Fibroblast of gingiva (primary cell): ENCODE measurements at regions not wholly inside any gene's neighbourhood (a gene's known extent, or its start where the extent isn't known, plus 50 kb on each side); places are given as distances from the start of the nearest gene placed in this dataset.

Source experiments
- DNase-seq: peaks from one replicate; pipeline ENCODE4 v3.0.0-alpha.2; 2011; ENCODE audit warnings: low read depth

GRCh38 chr10:131710142-131710861 is 190.5 kb upstream of the PPP2R2D start:
- no peak for DNase-seq

- no peak for DNase-seq
These were observed 178.7 kb upstream of the PPP2R2D start for GRCh38 chr10:131722121-131722520.

GRCh38 chr10:131722525-131723264 is 178.1 kb upstream of the PPP2R2D start:
- no peak for DNase-seq

- DNase-seq = no peak
These were observed 177.3 kb upstream of the PPP2R2D start for GRCh38 chr10:131723297-131724168.

GRCh38 chr10:131724169-131724545 is 176.7 kb upstream of the PPP2R2D start:
- no peak for DNase-seq

- no peak for DNase-seq
These were observed 175.8 kb upstream of the PPP2R2D start for GRCh38 chr10:131724891-131725580.

- no peak for DNase-seq
These were observed 175.2 kb upstream of the PPP2R2D start for GRCh38 chr10:131725581-131726069.

- no peak for DNase-seq
These were observed 174.5 kb upstream of the PPP2R2D start for GRCh38 chr10:131726076-131726880.

- DNase-seq = no peak
These were observed 173.8 kb upstream of the PPP2R2D start for GRCh38 chr10:131726967-131727366.

- no peak for DNase-seq
These were observed 173.2 kb upstream of the PPP2R2D start for GRCh38 chr10:131727560-131727959.

- no peak for DNase-seq
These were observed 172.3 kb upstream of the PPP2R2D start for GRCh38 chr10:131728286-131729228.

- no peak for DNase-seq
These were observed 171.4 kb upstream of the PPP2R2D start for GRCh38 chr10:131729361-131729760.

GRCh38 chr10:131729938-131730660 is 170.7 kb upstream of the PPP2R2D start:
- no peak for DNase-seq

- DNase-seq = no peak
These were observed 169.9 kb upstream of the PPP2R2D start for GRCh38 chr10:131730771-131731497.

- DNase-seq = no peak
These were observed 168.8 kb upstream of the PPP2R2D start for GRCh38 chr10:131731780-131732630.

- no peak for DNase-seq
These were observed 168.1 kb upstream of the PPP2R2D start for GRCh38 chr10:131732631-131733127.

- no peak for DNase-seq
These were observed 167.2 kb upstream of the PPP2R2D start for GRCh38 chr10:131733596-131733995.
